H9 (cell line): ENCODE measurements at regions not wholly inside any gene's neighbourhood (a gene's known extent, or its start where the extent isn't known, plus 50 kb on each side); places are given as distances from the start of the nearest gene placed in this dataset.

Experiments used
- DNase-seq: peaks from one replicate; pipeline ENCODE4 v3.0.0-alpha.2; 2017
- H2AFZ ChIP-seq: one replicate; pipeline ENCODE4 v1.6.1; 2013; ENCODE audit warnings: mild to moderate bottlenecking, low read length, control low read depth, moderate library complexity
- H2AK5ac ChIP-seq: 2 replicates; pipeline ENCODE4 v1.6.1; 2013; ENCODE audit warnings: low read length, control low read depth, mixed read lengths; ENCODE audit not compliant: insufficient read length
- H2BK120ac ChIP-seq: one replicate; pipeline ENCODE4 v1.6.1; 2013; ENCODE audit warnings: low read depth, mild to moderate bottlenecking, low read length, control low read depth, inconsistent platforms; ENCODE audit not compliant: poor library complexity, severe bottlenecking
- H2BK12ac ChIP-seq: 2 replicates; pipeline ENCODE4 v1.6.1; 2013; ENCODE audit warnings: low read length, control low read depth, mixed read lengths, low read depth; ENCODE audit not compliant: insufficient read length
- H2BK15ac ChIP-seq: 2 replicates; pipeline ENCODE4 v1.6.1; 2013; ENCODE audit warnings: low read depth, low read length, control low read depth
- H2BK20ac ChIP-seq: one replicate; pipeline ENCODE4 v1.6.1; 2013; ENCODE audit warnings: low read depth, mild to moderate bottlenecking, low read length, control low read depth, inconsistent platforms; ENCODE audit not compliant: poor library complexity, severe bottlenecking
- H2BK5ac ChIP-seq: 2 replicates; pipeline ENCODE4 v1.6.1; 2013; ENCODE audit warnings: low read length, control low read depth, mixed read lengths; ENCODE audit not compliant: insufficient read length
- H3K14ac ChIP-seq: 2 replicates; pipeline ENCODE4 v1.6.1; 2013; ENCODE audit warnings: low read length, control low read depth; ENCODE audit not compliant: insufficient read depth
- H3K18ac ChIP-seq: 2 replicates; pipeline ENCODE4 v1.6.1; 2013; ENCODE audit warnings: low read depth, mild to moderate bottlenecking, mixed read lengths, low read length, control low read depth; ENCODE audit not compliant: insufficient read length
- H3K23ac ChIP-seq: 2 replicates; pipeline ENCODE4 v1.6.1; 2013; ENCODE audit warnings: low read length, control low read depth, mixed read lengths, low read depth; ENCODE audit not compliant: insufficient read length
- H3K23me2 ChIP-seq: 2 replicates; pipeline ENCODE4 v1.6.1; 2013; ENCODE audit warnings: low read depth, mild to moderate bottlenecking, mixed read lengths, low read length, control low read depth; ENCODE audit not compliant: insufficient read length, poor library complexity, severe bottlenecking
- H3K27ac ChIP-seq: 2 replicates; pipeline ENCODE4 v1.5.1; 2013; ENCODE audit warnings: low read length, control low read depth, mixed read lengths, low read depth; ENCODE audit not compliant: insufficient read length
- H3K27me3 ChIP-seq: 2 replicates; pipeline ENCODE4 v1.6.1; 2013; ENCODE audit warnings: low read length, control low read depth, inconsistent platforms; ENCODE audit not compliant: insufficient read depth
- H3K4ac ChIP-seq: 2 replicates; pipeline ENCODE4 v1.6.1; 2013; ENCODE audit warnings: low read depth, mild to moderate bottlenecking, control low read depth, inconsistent platforms, low read length, moderate library complexity
- H3K4me1 ChIP-seq: 2 replicates; pipeline ENCODE4 v1.6.1; 2013; ENCODE audit warnings: low read length, control low read depth, inconsistent platforms; ENCODE audit not compliant: insufficient read depth
- H3K4me2 ChIP-seq: 2 replicates; pipeline ENCODE4 v1.6.1; 2013; ENCODE audit warnings: low read length, control low read depth, mixed read lengths; ENCODE audit not compliant: insufficient read length, insufficient read depth
- H3K56ac ChIP-seq: 2 replicates; pipeline ENCODE4 v1.6.1; 2013; ENCODE audit warnings: low read depth, mild to moderate bottlenecking, mixed read lengths, low read length, control low read depth; ENCODE audit not compliant: insufficient read length
- H3K79me1 ChIP-seq: 2 replicates; pipeline ENCODE4 v1.6.1; 2013; ENCODE audit warnings: low read depth, mild to moderate bottlenecking, moderate library complexity, low read length, control low read depth, inconsistent platforms; ENCODE audit not compliant: insufficient read depth, poor library complexity, severe bottlenecking
- H3K79me2 ChIP-seq: 2 replicates; pipeline ENCODE4 v1.6.1; 2013; ENCODE audit warnings: low read length, control low read depth, inconsistent platforms; ENCODE audit not compliant: insufficient read depth
- H3K9ac ChIP-seq: 2 replicates; pipeline ENCODE4 v1.6.1; 2013; ENCODE audit warnings: low read length, control low read depth, mixed read lengths; ENCODE audit not compliant: insufficient read length; ENCODE audit errors: extremely low read depth
- H3K9me3 ChIP-seq: one replicate; pipeline ENCODE4 v1.6.1; 2013; ENCODE audit warnings: low read depth, low read length, inconsistent platforms; ENCODE audit not compliant: control insufficient read depth
- H3T11ph ChIP-seq: one replicate; pipeline ENCODE4 v1.6.1; 2013; ENCODE audit warnings: mild to moderate bottlenecking, low read length, control low read depth, inconsistent platforms
- H4K20me1 ChIP-seq: one replicate; pipeline ENCODE4 v1.6.1; 2013; ENCODE audit not compliant: control insufficient read depth, insufficient read length, insufficient read depth
- H4K5ac ChIP-seq: 2 replicates; pipeline ENCODE4 v1.6.1; 2013; ENCODE audit warnings: low read depth, mild to moderate bottlenecking, mixed read lengths, low read length, control low read depth; ENCODE audit not compliant: insufficient read length
- H4K8ac ChIP-seq: replicated peaks from 2 replicates; pipeline ENCODE4 v1.6.1; 2013; ENCODE audit warnings: low read length, control low read depth, mixed read lengths, low read depth; ENCODE audit not compliant: insufficient read length
- H4K91ac ChIP-seq: 2 replicates; pipeline ENCODE4 v1.6.1; 2013; ENCODE audit warnings: low read depth, mild to moderate bottlenecking, moderate library complexity, mixed read lengths, low read length, control low read depth; ENCODE audit not compliant: insufficient read length
- H3K27ac Mint-ChIP-seq, 3 experiments: 2 replicates in 2 of 3; 3 replicates in 1 of 3; pipeline ENCODE4 v1.8.0; 2020 to 2021; ENCODE audit warnings: mixed read lengths in 3 of 3, mild to moderate bottlenecking in 1 of 3, moderate library complexity in 1 of 3
- H3K27me3 Mint-ChIP-seq: 2 replicates; pipeline ENCODE4 v1.8.0; 2021; ENCODE audit warnings: low read depth, mild to moderate bottlenecking, moderate library complexity, mixed read lengths
- H3K36me3 Mint-ChIP-seq, 3 experiments: 2 replicates in 2 of 3; 3 replicates in 1 of 3; pipeline ENCODE4 v1.8.0; 2020 to 2021; ENCODE audit warnings: low read depth in 3 of 3, mixed read lengths in 3 of 3; ENCODE audit not compliant: insufficient read depth in 1 of 3
- H3K4me1 Mint-ChIP-seq, 2 experiments: 2 replicates each; pipeline ENCODE4 v1.8.0; 2020; ENCODE audit warnings: mixed read lengths in 2 of 2
- H3K4me3 Mint-ChIP-seq, 2 experiments: 2 replicates in 1 of 2; 3 replicates in 1 of 2; pipeline ENCODE4 v1.8.0; 2020 to 2021; ENCODE audit warnings: mild to moderate bottlenecking in 2 of 2, mixed read lengths in 2 of 2, moderate library complexity in 1 of 2
- H3K9me3 Mint-ChIP-seq, 2 experiments: 2 replicates in 1 of 2; 3 replicates in 1 of 2; pipeline ENCODE4 v1.8.0; 2020; ENCODE audit warnings: mild to moderate bottlenecking in 2 of 2, mixed read lengths in 2 of 2, moderate library complexity in 1 of 2
- WGBS: extraction: QIAGEN DNeasy Blood & Tissue Kit; methylation state at CpG from one replicate; pipeline ENCODE4 v1.1.7; 2013; ENCODE audit warnings: missing lambda C conversion rate, low lambda C conversion rate, mixed read lengths; ENCODE audit not compliant: insufficient read length; ENCODE audit errors: extremely low coverage; 5-methylcytosine and 5-hydroxymethylcytosine counted together
- TF ChIP-seq, protein P1 (sequence below): fragments of 200-600 bp; sonication (generic); conservative IDR thresholded peaks from 3 replicates; pipeline ENCODE4 v1.8.0; 2021; ENCODE audit warnings: antibody characterized with exemption, mild to moderate bottlenecking

DNA sequence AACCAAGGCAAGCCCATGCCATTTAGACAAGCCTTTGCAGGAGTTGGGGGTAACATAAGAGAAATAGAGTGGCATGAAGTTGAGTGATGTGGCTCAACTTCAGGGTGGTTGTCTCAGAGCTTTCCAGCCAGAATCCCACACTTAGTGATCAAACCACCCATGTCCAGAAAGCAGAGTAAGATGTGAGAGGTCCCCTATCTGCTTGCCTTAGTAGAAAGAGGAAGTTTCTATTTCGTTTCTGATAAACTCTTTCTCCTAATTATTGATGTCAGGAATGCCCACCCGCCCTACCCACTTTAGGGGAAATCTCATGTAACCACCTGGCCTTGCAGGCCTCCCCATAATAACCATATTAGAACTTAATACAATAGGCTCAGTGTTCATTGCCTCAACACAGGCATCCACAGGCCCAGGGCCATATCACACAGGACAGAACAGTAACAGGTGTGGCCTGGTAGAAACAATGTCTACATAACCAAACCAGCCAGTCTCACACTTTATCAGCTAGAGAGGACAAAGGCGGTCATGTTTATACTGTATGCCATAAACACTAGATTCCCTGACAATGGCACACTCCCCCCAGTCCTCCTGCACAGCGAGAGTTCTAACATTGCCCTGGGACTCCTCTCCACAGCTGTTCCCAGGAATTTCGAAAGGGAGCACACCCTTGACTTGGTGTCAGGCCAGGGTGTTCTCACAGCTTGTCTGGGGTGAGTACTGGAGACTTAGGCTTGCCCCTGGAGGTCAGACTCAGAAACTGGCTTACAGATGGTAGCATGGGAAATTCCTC, 364.4 kb downstream of the CXCL12 start:
- no peak overlapping the region for H3K18ac ChIP-seq

More for the DNA sequence above, 364.4 kb downstream of the CXCL12 start:
- no peaks in the 10 kb centered on the region for H3K23me2 ChIP-seq
- no peak overlapping the region for H3K27ac ChIP-seq
- no peaks in the 10 kb centered on the region for H3K79me1 ChIP-seq
- no peak overlapping the region for H3K4ac ChIP-seq
- H3K4me1 ChIP-seq = no peaks in the 10 kb centered on the region
- H2BK120ac ChIP-seq = no peak overlapping the region
- H3T11ph ChIP-seq = no peak overlapping the region
- no peak overlapping the region for H3K9ac ChIP-seq
- no peak overlapping the region for H3K14ac ChIP-seq
- no peaks in the 10 kb centered on the region for H4K20me1 ChIP-seq
- WGBS = no CpG with 5 or more reads among the region's 5 CpGs
- peaks cover 3% of the 10 kb centered on the region for H3K27me3 Mint-ChIP-seq
- H2AFZ ChIP-seq = no peak overlapping the region
- no peaks in the 10 kb centered on the region for H3K9me3 ChIP-seq
- no peak for DNase-seq
- H3K23ac ChIP-seq = no peak overlapping the region
- H4K5ac ChIP-seq = no peak overlapping the region
- H3K9me3 Mint-ChIP-seq = peaks cover 8 to 10% of the 10 kb centered on the region in 2 experiments; a peak in 3 of 5 replicates
- no peak overlapping the region for H4K8ac ChIP-seq
- H3K4me3 Mint-ChIP-seq = no peak overlapping the region
- H4K91ac ChIP-seq = no peak overlapping the region
- H2BK20ac ChIP-seq = no peak overlapping the region
- H3K36me3 Mint-ChIP-seq = no peaks in the 10 kb centered on the region; a peak in 2 of 7 replicates
- H3K27ac Mint-ChIP-seq = peak overlapping the region in 1 of 3 experiments; percentile 44; a peak in 1 of 7 replicates
- peaks cover 8 to 10% of the 10 kb centered on the region in 2 experiments for H3K4me1 Mint-ChIP-seq
- no peak overlapping the region for H2BK12ac ChIP-seq
- H2BK15ac ChIP-seq = no peak overlapping the region
- TF ChIP-seq, protein P1, sequence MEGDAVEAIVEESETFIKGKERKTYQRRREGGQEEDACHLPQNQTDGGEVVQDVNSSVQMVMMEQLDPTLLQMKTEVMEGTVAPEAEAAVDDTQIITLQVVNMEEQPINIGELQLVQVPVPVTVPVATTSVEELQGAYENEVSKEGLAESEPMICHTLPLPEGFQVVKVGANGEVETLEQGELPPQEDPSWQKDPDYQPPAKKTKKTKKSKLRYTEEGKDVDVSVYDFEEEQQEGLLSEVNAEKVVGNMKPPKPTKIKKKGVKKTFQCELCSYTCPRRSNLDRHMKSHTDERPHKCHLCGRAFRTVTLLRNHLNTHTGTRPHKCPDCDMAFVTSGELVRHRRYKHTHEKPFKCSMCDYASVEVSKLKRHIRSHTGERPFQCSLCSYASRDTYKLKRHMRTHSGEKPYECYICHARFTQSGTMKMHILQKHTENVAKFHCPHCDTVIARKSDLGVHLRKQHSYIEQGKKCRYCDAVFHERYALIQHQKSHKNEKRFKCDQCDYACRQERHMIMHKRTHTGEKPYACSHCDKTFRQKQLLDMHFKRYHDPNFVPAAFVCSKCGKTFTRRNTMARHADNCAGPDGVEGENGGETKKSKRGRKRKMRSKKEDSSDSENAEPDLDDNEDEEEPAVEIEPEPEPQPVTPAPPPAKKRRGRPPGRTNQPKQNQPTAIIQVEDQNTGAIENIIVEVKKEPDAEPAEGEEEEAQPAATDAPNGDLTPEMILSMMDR = no peak
- H3K4me2 ChIP-seq = no peak overlapping the region
- no peak overlapping the region for H3K56ac ChIP-seq
- no peak overlapping the region for H2BK5ac ChIP-seq
- H2AK5ac ChIP-seq = no peak overlapping the region
- H3K79me2 ChIP-seq = no peaks in the 10 kb centered on the region
- H3K27me3 ChIP-seq = no peaks in the 10 kb centered on the region
